ENCODE measurements at regions not wholly inside any gene's neighbourhood (a gene's known extent, or its start where the extent isn't known, plus 50 kb on each side); places are given as distances from the start of the nearest gene placed in this dataset.

DNA sequence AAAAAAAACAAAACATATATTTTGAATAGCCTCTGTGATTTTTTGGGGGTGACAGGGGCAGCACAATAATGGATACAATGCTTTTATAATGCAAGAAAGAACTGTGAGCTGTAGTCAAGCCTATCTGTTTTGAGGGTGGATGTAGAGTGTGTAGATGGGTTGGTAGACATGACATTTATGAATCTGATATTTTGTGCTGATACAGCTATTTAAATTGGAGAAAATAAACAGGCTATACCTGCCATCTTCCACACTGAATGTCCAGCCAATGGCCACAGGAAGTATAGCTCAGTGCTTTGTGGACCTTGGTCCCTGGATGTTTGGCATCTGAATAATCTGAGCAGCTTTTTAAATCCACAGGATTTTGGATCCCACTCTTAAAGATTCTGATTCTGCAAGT, 175.0 kb downstream of the NEDD1 start:
- H3K9me3 ChIP-seq (replicated peaks; ENCODE audit: control insufficient read depth, insufficient read depth, low read length): no peaks in the 10 kb centered on the region
- TF ChIP-seq POLR2A (IDR thresholded peaks at IDR 0.05; ENCODE audit: low read depth, low read length) (no peak), EZH2 (IDR thresholded peaks at IDR 0.05; ENCODE audit: borderline replicate concordance, low read depth, low read length, severe bottlenecking) (no peak), GATA2 (IDR thresholded peaks at IDR 0.05; ENCODE audit: insufficient read depth, insufficient read length, low read depth, low read length) (no peak), JUN (IDR thresholded peaks at IDR 0.05; ENCODE audit: borderline replicate concordance, insufficient read depth, insufficient read length, low read depth) (no peak), CTCF (IDR thresholded peaks at IDR 0.05; ENCODE audit: extremely low read depth in 1 of 2, insufficient read depth in 1 of 2, low read depth in 1 of 2, low read length in 2 of 2) (no peak)
- no peak overlapping the region for H3K4me2 ChIP-seq (ENCODE audit: insufficient read depth, low read length)
- FAIRE-seq (no peak), DNase-seq (ENCODE audit: low read depth, low spot score) (no peak)
- CTCF ChIA-PET: no interaction called here
- H3K9ac ChIP-seq (replicated peaks; ENCODE audit: extremely low read depth, insufficient read depth, low read length): no peak overlapping the region
- BruUV-seq (replicated peaks): no TSS peak
- no peaks in the 10 kb centered on the region for H3K36me3 ChIP-seq (ENCODE audit: control insufficient read depth in 2 of 2, extremely low read depth in 1 of 2, insufficient read depth in 2 of 2, low read length in 2 of 2)
- dilution Hi-C loops (cut with MboI; ENCODE audit: extremely low pct_ligation_motif_present, low sequenced_read_pairs): no loop called here
- no peaks in the 10 kb centered on the region for H3K4me1 ChIP-seq (ENCODE audit: control insufficient read depth, extremely low read depth, insufficient read depth, low read length)
- intact Hi-C loops (cut with micrococcal nuclease): no loop called here
- H3K79me2 ChIP-seq (ENCODE audit: control insufficient read depth, insufficient read depth, low read length): no peaks in the 10 kb centered on the region
- H3K27ac ChIP-seq (ENCODE audit: insufficient read depth, low read depth, low read length): no peak overlapping the region
- no peaks in the 10 kb centered on the region for H3K27me3 ChIP-seq (ENCODE audit: control insufficient read depth in 2 of 2, insufficient read depth in 2 of 2, low read length in 2 of 2)
- H3K4me3 ChIP-seq (replicated peaks in 1 of 3; ENCODE audit: insufficient read depth in 1 of 3, low read depth in 1 of 3, low read length in 3 of 3): no peak overlapping the region
- H3K9me1 ChIP-seq (replicated peaks; ENCODE audit: control insufficient read depth, extremely low read depth, insufficient read depth, low read length): no peaks in the 10 kb centered on the region
- POLR2A ChIA-PET: no interaction called here
- H2AFZ ChIP-seq (ENCODE audit: low read depth, low read length): no peak overlapping the region
- no peaks in the 10 kb centered on the region for H4K20me1 ChIP-seq (replicated peaks; ENCODE audit: control insufficient read depth, extremely low read depth, insufficient read depth, low read length)

DNA sequence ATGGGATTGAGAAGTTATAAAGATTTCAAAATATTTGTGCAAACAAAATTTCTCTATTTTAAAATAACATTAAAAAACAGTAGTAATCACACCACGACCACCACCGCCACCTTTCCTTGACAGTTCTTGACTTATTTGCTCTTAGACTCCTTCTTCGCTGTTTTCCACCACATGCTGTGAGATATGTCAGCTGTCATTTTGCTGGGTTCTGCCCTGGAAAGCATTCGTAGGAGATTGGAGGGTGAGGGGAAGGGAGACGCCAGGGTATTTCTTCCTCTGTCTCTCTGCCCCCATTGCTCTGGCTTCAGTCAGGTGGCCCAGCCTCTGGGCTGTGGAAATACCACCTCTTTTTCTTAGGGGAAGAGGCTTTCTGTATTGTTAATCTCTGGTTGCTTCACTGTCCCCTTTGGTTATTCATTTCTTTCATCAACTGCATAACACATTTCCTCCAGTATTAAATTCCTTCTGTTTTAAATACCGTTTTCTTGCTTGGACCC, 186.2 kb downstream of the NEDD1 start:
- no peak overlapping the region for H2AFZ ChIP-seq (ENCODE audit: low read depth, low read length)
- no peaks in the 10 kb centered on the region for H3K79me2 ChIP-seq (ENCODE audit: control insufficient read depth, insufficient read depth, low read length)
- dilution Hi-C loops (cut with MboI; ENCODE audit: extremely low pct_ligation_motif_present, low sequenced_read_pairs) (no loop called here), intact Hi-C loops (cut with micrococcal nuclease) (no loop called here)
- BruUV-seq (replicated peaks): no TSS peak
- H3K36me3 ChIP-seq (ENCODE audit: control insufficient read depth in 2 of 2, extremely low read depth in 1 of 2, insufficient read depth in 2 of 2, low read length in 2 of 2): no peaks in the 10 kb centered on the region
- no peaks in the 10 kb centered on the region for H3K9me3 ChIP-seq (replicated peaks; ENCODE audit: control insufficient read depth, insufficient read depth, low read length)
- H3K9ac ChIP-seq (replicated peaks; ENCODE audit: extremely low read depth, insufficient read depth, low read length): no peak overlapping the region
- no peaks in the 10 kb centered on the region for H3K27me3 ChIP-seq (ENCODE audit: control insufficient read depth in 2 of 2, insufficient read depth in 2 of 2, low read length in 2 of 2)
- no peak overlapping the region for H3K4me2 ChIP-seq (ENCODE audit: insufficient read depth, low read length)
- no peak overlapping the region for H3K27ac ChIP-seq (ENCODE audit: insufficient read depth, low read depth, low read length)
- DNase-seq (ENCODE audit: low read depth, low spot score): no peak
- H3K9me1 ChIP-seq (replicated peaks; ENCODE audit: control insufficient read depth, extremely low read depth, insufficient read depth, low read length): no peaks in the 10 kb centered on the region
- TF ChIP-seq JUN (IDR thresholded peaks at IDR 0.05; ENCODE audit: borderline replicate concordance, insufficient read depth, insufficient read length, low read depth): no peak
- TF ChIP-seq, protein P1, sequence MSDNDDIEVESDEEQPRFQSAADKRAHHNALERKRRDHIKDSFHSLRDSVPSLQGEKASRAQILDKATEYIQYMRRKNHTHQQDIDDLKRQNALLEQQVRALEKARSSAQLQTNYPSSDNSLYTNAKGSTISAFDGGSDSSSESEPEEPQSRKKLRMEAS (IDR thresholded peaks at IDR 0.05; ENCODE audit: insufficient read depth, insufficient read length): no peak
- TF ChIP-seq EZH2 (IDR thresholded peaks at IDR 0.05; ENCODE audit: borderline replicate concordance, low read depth, low read length, severe bottlenecking): no peak
- no peak for TF ChIP-seq POLR2A (IDR thresholded peaks at IDR 0.05; ENCODE audit: low read depth, low read length)
- no peak for TF ChIP-seq MYC (IDR thresholded peaks at IDR 0.05; ENCODE audit: low read depth, low read length)
- no peak for TF ChIP-seq POLR2AphosphoS5 (IDR thresholded peaks at IDR 0.05; ENCODE audit: insufficient read depth, low read depth, low read length)
- no peak for TF ChIP-seq FOS (IDR thresholded peaks at IDR 0.05; ENCODE audit: borderline replicate concordance, insufficient read depth, low read length)
- no peak for TF ChIP-seq CTCF (IDR thresholded peaks at IDR 0.05; ENCODE audit: extremely low read depth in 1 of 2, insufficient read depth in 1 of 2, low read depth in 1 of 2, low read length in 2 of 2)
- TF ChIP-seq GATA2 (IDR thresholded peaks at IDR 0.05; ENCODE audit: insufficient read depth, insufficient read length, low read depth, low read length): no peak
- CTCF ChIA-PET: no interaction called here
- FAIRE-seq: no peak
- POLR2A ChIA-PET: no interaction called here
- no peaks in the 10 kb centered on the region for H4K20me1 ChIP-seq (replicated peaks; ENCODE audit: control insufficient read depth, extremely low read depth, insufficient read depth, low read length)
- no peak overlapping the region for H3K4me3 ChIP-seq (replicated peaks in 1 of 3; ENCODE audit: insufficient read depth in 1 of 3, low read depth in 1 of 3, low read length in 3 of 3)
- H3K4me1 ChIP-seq (ENCODE audit: control insufficient read depth, extremely low read depth, insufficient read depth, low read length): no peaks in the 10 kb centered on the region
